DND-41 (cell line): ENCODE measurements at regions not wholly inside any gene's neighbourhood (a gene's known extent, or its start where the extent isn't known, plus 50 kb on each side); places are given as distances from the start of the nearest gene placed in this dataset.
"Not testable (repeated sequence)": the region's sequence is repeated elsewhere in the genome, so short reads cannot be mapped to it uniquely, and the experiment has no call there.

Experiments
- ATAC-seq: fragments of 200-7000 bp; cut with Tn5 transposase; 3 replicates; pipeline ENCODE4 v1.9.1; 2021; ENCODE audit warnings: low read depth; ENCODE audit not compliant: insufficient read depth
- DNase-seq: peaks from one replicate; pipeline ENCODE4 v3.0.0-alpha.2; 2020
- H2AFZ ChIP-seq: 2 replicates; pipeline ENCODE4 v1.6.0; 2012; ENCODE audit warnings: low read depth, low read length
- H3K27ac ChIP-seq: 2 replicates; pipeline ENCODE4 v1.5.1; 2012; ENCODE audit warnings: low read length, inconsistent platforms
- H3K27me3 ChIP-seq: fragments of 200-600 bp; sonication (generic); 2 replicates; pipeline ENCODE4 v1.6.0; 2012; ENCODE audit warnings: low read length, mild to moderate bottlenecking, inconsistent platforms; ENCODE audit not compliant: insufficient read depth, poor library complexity
- H3K36me3 ChIP-seq: 2 replicates; pipeline ENCODE4 v1.5.1; 2012; ENCODE audit warnings: low read length, inconsistent platforms; ENCODE audit not compliant: insufficient read depth
- H3K4me1 ChIP-seq: 2 replicates; pipeline ENCODE4 v1.5.1; 2012; ENCODE audit warnings: mild to moderate bottlenecking, low read length; ENCODE audit not compliant: insufficient read depth
- H3K4me2 ChIP-seq: 2 replicates; pipeline ENCODE4 v1.6.0; 2012; ENCODE audit warnings: mild to moderate bottlenecking, moderate library complexity, low read length, inconsistent platforms; ENCODE audit not compliant: insufficient read depth
- H3K4me3 ChIP-seq, 2 experiments: fragments of 200-600 bp in 1 of 2; shearing (Covaris generic) in 1 of 2; 2 replicates each; pipeline ENCODE4 v1.5.1; 2012 to 2016; ENCODE audit warnings: inconsistent platforms in 2 of 2, low read length in 2 of 2, mild to moderate bottlenecking in 2 of 2, low read depth in 1 of 2, moderate library complexity in 1 of 2
- H3K79me2 ChIP-seq: 2 replicates; pipeline ENCODE4 v1.6.0; 2012; ENCODE audit warnings: low read length, inconsistent platforms; ENCODE audit not compliant: insufficient read depth
- H3K9ac ChIP-seq: 2 replicates; pipeline ENCODE4 v1.6.0; 2012; ENCODE audit warnings: low read depth, mild to moderate bottlenecking, inconsistent platforms, low read length, moderate library complexity
- H3K9me3 ChIP-seq: 2 replicates; pipeline ENCODE4 v1.5.1; 2012; ENCODE audit warnings: low read length, moderate library complexity, mild to moderate bottlenecking, inconsistent platforms; ENCODE audit not compliant: insufficient read depth, severe bottlenecking
- H4K20me1 ChIP-seq: 2 replicates; pipeline ENCODE4 v1.6.0; 2012; ENCODE audit warnings: low read length; ENCODE audit not compliant: insufficient read depth

DNA sequence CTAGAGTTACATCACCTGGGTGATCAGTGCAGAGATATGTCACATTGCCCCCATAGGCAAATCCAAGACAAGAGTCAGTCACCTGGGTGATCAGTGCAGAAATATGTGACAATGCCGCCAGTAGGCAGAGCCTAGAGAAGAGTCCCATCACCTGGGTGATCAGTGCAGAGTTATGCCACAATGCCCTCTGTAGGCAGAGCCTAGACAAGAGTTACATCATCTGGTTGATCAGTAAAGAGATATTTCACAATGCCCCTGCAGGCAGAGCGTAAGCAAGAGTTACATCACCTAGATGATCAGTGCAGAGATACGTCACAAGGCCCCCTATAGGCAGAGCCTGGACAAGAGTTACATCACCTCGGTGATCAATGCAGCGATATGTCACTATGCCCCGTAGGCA is 63.3 kb upstream of the FRG2B start:
- not testable (repeated sequence) for H3K4me1 ChIP-seq, H3K4me2 ChIP-seq, ATAC-seq, H3K27me3 ChIP-seq, DNase-seq, H4K20me1 ChIP-seq, H3K27ac ChIP-seq, H3K79me2 ChIP-seq, H3K36me3 ChIP-seq, H2AFZ ChIP-seq, H3K9me3 ChIP-seq, H3K9ac ChIP-seq, H3K4me3 ChIP-seq

DNA sequence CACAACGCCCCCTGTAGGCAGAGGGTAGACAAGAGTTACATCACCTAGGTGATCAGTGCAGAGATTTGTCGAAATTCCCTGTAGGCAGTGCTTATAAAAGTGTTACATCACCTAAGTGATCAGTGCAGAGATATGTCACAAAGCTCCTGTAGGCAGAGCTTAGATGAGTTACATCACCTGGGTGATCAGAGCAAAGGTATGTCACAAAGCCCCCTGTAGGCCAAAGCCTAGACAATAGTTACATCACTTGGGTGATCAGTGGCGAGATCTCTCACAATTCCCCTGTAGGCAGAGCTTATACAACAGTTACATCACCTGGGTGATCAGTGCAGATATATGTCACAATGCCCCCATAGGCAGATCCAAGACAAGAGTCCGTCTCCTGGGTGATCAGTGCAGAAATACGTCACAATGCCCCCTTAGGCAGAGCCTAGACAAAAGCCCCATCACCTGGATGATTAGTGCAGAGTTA is 61.9 kb upstream of the FRG2B start:
- H3K4me3 ChIP-seq, DNase-seq, H2AFZ ChIP-seq, H4K20me1 ChIP-seq, H3K27me3 ChIP-seq, H3K4me2 ChIP-seq, H3K9me3 ChIP-seq, H3K9ac ChIP-seq, H3K79me2 ChIP-seq, H3K36me3 ChIP-seq, H3K27ac ChIP-seq, H3K4me1 ChIP-seq: not testable (repeated sequence)
- ATAC-seq, result peak; percentile 40

DNA sequence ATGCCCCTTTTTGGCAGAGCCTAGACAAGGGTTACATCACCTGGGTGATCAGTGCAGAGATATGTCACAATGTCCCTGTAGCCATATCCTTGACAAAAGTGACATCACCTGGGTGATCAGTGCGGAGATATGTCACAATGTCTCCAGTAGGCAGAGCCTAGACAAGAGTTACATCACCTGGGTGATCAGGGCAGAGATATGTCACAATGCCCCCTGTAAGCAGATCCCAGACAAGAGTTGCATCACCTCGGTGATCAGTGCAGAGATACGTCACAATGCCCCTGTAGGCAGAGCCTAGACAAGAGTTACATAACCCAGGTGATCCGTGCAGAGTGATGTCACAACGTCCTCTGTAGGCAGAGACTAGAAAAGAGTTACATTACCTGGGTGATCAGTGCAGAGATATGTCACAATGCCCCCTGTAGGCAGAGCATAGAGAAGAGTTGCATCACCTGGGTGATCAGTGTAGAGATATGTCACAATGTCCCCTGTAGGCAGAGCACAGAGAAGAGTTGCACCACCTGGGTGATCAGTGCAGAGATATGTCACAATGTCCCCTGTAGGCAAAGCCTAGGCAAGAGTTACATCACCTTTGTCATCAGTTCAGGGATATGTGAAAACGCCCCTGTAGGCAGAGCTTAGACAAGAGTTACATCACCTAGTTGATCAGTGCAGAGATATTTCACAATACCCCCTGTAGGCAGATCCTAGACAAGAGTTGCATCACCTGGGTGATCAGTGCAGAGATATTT is 61.3 kb upstream of the FRG2B start:
- DNase-seq, H4K20me1 ChIP-seq, H3K27ac ChIP-seq, H3K9me3 ChIP-seq, H3K79me2 ChIP-seq, H3K36me3 ChIP-seq, H3K4me2 ChIP-seq, H2AFZ ChIP-seq, H3K27me3 ChIP-seq, H3K4me1 ChIP-seq, H3K9ac ChIP-seq, H3K4me3 ChIP-seq: not testable (repeated sequence)
- peak; percentile 64 for ATAC-seq

DNA sequence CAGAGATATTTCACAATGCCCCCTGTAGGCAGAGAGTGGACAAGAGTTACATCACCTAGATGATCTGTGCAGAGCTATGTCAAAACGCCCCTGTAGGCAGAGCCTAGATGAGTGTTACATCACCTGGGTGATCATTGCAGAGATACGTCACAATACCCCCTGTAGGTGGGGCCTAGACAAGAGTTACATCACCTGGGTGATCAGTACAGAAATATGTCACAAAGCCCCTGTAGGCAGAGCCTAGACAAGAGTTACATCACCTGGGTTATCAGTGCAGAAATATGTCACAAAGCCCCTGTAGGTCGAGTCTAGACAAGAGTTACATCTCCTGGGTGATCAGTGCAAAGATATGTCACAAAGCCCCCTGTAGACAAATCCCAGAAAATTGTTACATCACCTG is 60.4 kb upstream of the FRG2B start:
- not testable (repeated sequence) for H3K4me1 ChIP-seq, H3K9me3 ChIP-seq, H3K4me3 ChIP-seq, H3K9ac ChIP-seq, H2AFZ ChIP-seq, H3K4me2 ChIP-seq, DNase-seq, H3K36me3 ChIP-seq, H3K27me3 ChIP-seq, H3K79me2 ChIP-seq, H3K27ac ChIP-seq, H4K20me1 ChIP-seq
- ATAC-seq, result 0 out of 3 replicates have a peak, but pooled peaks have one; percentile 22
